ENCODE measurements at regions not wholly inside any gene's neighbourhood (a gene's known extent, or its start where the extent isn't known, plus 50 kb on each side); places are given as distances from the start of the nearest gene placed in this dataset.

GRCh38 chr12:85441025-85441424 is 161.0 kb downstream of the ALX1 start:
- no peaks in the 10 kb centered on the region for H3K27me3 Mint-ChIP-seq (ENCODE audit: unreplicated experiment)
- no peaks in the 10 kb centered on the region for H3K9me3 Mint-ChIP-seq (ENCODE audit: unreplicated experiment)
- no peaks in the 10 kb centered on the region for H3K4me1 Mint-ChIP-seq (ENCODE audit: unreplicated experiment)
- TF ChIP-seq CTCF (IDR thresholded peaks at IDR 0.05; ENCODE audit: unreplicated experiment), result no peak
- DNase-seq (ENCODE audit: low spot score), result no peak
- H3K36me3 Mint-ChIP-seq (ENCODE audit: low read depth, unreplicated experiment), result no peaks in the 10 kb centered on the region
- no peak overlapping the region for H3K27ac Mint-ChIP-seq (ENCODE audit: unreplicated experiment)
- H3K4me3 Mint-ChIP-seq (ENCODE audit: unreplicated experiment), result no peak overlapping the region

DNA sequence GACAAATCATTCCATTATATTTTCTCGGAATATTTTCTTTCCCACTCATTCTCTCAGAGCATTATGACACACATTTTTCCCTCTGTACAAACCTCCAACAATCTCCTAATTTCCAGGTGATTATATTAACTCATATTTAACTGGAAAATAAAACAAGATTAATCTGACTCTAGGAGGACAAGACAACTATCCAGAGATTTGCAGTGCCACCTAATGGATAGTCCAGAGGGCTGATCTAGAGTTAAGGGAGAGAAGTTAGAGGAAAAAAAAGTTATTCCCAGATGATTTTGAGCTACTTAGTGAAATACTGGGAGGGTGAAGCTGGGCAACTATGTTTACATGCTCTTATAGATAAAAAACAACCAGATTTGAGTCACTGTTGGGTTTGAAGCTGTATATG is 161.7 kb downstream of the ALX1 start:
- Mint-ChIP-seq H3K4me3 (ENCODE audit: unreplicated experiment) (no peak overlapping the region), H3K27me3 (ENCODE audit: unreplicated experiment) (no peaks in the 10 kb centered on the region), H3K36me3 (ENCODE audit: low read depth, unreplicated experiment) (no peaks in the 10 kb centered on the region), H3K27ac (ENCODE audit: unreplicated experiment) (no peak overlapping the region), H3K4me1 (ENCODE audit: unreplicated experiment) (no peaks in the 10 kb centered on the region), H3K9me3 (ENCODE audit: unreplicated experiment) (no peaks in the 10 kb centered on the region)
- no peak for DNase-seq (ENCODE audit: low spot score)
- TF ChIP-seq CTCF (IDR thresholded peaks at IDR 0.05; ENCODE audit: unreplicated experiment), result no peak

DNA sequence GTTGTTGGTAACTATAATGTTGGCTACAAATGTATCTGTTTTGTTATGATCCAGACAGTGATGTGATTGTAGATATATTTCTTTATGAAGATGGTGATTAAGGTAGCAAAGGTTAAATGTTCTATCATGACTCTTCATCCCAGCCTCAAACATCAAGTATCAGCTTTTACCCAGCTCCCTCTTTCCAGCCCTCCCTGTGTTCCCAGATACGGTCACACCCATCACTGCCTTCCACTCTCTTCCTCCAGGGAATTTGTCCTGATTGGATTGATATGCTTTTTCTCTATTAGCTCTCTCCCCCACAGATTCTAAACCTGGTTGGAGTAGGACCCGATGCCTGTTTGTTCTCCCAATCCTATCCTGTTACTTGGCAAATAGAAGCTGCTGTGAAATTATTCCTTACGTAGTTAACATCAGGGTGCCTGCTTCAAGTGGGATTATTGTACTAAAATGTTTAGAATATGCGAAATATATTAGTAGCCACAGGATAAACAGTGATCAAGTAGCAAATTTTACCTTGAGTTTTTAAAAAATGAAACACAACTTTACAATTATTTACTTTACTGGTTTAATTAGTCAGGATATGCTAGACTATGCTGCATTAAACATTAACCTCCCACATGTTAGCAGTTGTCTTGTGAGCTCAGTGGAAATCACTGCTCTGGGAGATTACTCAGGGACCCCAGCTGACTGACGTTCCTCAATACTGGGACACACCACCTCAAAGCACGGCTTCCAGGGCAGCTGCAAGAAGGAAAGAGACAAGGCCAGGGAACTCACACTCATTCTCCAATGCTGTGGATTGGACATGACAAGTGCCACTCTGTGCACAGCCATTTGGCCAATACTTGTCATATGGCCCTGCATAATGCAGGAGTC is 165.3 kb downstream of the ALX1 start:
- Mint-ChIP-seq H3K9me3 (ENCODE audit: unreplicated experiment) (no peaks in the 10 kb centered on the region), H3K4me1 (ENCODE audit: unreplicated experiment) (no peaks in the 10 kb centered on the region), H3K27ac (ENCODE audit: unreplicated experiment) (no peak overlapping the region), H3K4me3 (ENCODE audit: unreplicated experiment) (no peak overlapping the region), H3K27me3 (ENCODE audit: unreplicated experiment) (no peaks in the 10 kb centered on the region), H3K36me3 (ENCODE audit: low read depth, unreplicated experiment) (no peaks in the 10 kb centered on the region)
- DNase-seq (ENCODE audit: low spot score), result no peak
- no peak for TF ChIP-seq CTCF (IDR thresholded peaks at IDR 0.05; ENCODE audit: unreplicated experiment)

- no peak overlapping the region for H3K4me3 Mint-ChIP-seq (ENCODE audit: unreplicated experiment)
- no peaks in the 10 kb centered on the region for H3K27me3 Mint-ChIP-seq (ENCODE audit: unreplicated experiment)
- H3K4me1 Mint-ChIP-seq (ENCODE audit: unreplicated experiment), result no peaks in the 10 kb centered on the region
- no peak for DNase-seq (ENCODE audit: low spot score)
- H3K9me3 Mint-ChIP-seq (ENCODE audit: unreplicated experiment), result no peaks in the 10 kb centered on the region
- H3K36me3 Mint-ChIP-seq (ENCODE audit: low read depth, unreplicated experiment), result no peaks in the 10 kb centered on the region
- TF ChIP-seq CTCF (IDR thresholded peaks at IDR 0.05; ENCODE audit: unreplicated experiment), result no peak
- H3K27ac Mint-ChIP-seq (ENCODE audit: unreplicated experiment), result no peak overlapping the region
These were observed 168.0 kb downstream of the ALX1 start for GRCh38 chr12:85448031-85448430.

DNA sequence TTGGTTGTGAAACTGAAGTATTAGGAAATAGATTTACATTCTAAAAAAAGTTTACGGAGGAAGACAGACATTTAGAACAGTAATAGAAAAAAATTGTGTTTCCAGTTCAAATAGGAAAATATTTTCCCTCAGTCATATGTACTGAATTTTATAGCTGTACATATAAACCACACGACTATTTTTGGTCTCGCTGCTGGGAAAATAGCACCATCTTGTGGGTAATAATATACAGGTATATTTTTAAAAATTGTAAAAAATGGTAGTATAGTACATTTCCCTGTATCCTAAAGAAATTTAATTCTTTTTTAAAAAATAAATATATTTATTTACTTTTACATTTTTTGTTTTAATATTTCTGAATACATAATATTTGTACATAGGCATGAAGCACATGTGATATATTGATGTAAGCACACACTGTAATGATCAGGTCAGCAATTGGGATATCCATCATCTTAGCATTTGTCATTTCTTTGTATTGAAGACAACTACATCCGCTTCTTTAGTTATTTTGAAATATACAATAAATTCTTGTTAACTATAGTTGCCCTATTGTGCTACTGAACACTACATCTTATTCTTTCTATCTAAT is 168.6 kb downstream of the ALX1 start:
- Mint-ChIP-seq H3K27me3 (ENCODE audit: unreplicated experiment) (no peaks in the 10 kb centered on the region), H3K27ac (ENCODE audit: unreplicated experiment) (no peak overlapping the region), H3K4me3 (ENCODE audit: unreplicated experiment) (no peak overlapping the region), H3K9me3 (ENCODE audit: unreplicated experiment) (no peaks in the 10 kb centered on the region), H3K4me1 (ENCODE audit: unreplicated experiment) (no peaks in the 10 kb centered on the region), H3K36me3 (ENCODE audit: low read depth, unreplicated experiment) (no peaks in the 10 kb centered on the region)
- no peak for DNase-seq (ENCODE audit: low spot score)
- TF ChIP-seq CTCF (IDR thresholded peaks at IDR 0.05; ENCODE audit: unreplicated experiment), result peak; percentile 60
